NCI-H2171 treated with DMSO at 0.1 percent for 48 hours (cell line): ENCODE measurements at regions not wholly inside any gene's neighbourhood (a gene's known extent, or its start where the extent isn't known, plus 50 kb on each side); places are given as distances from the start of the nearest gene placed in this dataset.

ENCODE experiments used
- DNase-seq: peaks from one replicate; lab custom pipeline; 2025; lab: John Stamatoyannopoulos, UW

DNA sequence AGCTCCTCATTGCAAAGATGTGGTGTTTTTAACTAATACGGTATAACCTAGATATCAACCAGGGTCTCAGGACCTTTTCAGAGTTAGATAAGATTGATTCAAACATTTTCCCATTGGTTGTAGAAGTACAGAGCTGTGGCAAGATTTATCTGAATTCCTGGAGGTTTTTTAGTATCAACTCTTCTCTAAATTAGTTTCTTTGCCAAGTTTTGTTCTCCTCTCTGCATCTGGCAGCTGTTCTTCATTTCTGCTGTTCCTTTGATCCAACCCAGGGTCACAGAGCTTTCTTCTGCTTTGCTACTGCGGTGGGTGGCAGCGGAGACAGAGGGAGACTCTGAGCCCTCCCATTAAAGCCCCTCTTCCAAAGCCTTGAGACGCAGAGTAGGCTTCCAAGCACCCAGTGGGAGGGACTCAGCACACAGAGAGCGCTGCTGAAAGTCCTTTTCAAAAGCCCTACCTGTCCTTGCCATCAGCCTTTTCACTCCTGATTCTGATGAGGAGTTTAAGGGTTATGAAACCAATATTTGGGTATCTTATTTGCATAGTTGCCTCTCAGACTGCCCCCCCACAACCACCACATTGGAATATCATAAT, 146.3 kb upstream of the EEPD1 start:
- no peak for DNase-seq

- DNase-seq = peak; percentile 33
Measured at GRCh38 chr7:36010656-36011587, 142.1 kb upstream of the EEPD1 start.

DNA sequence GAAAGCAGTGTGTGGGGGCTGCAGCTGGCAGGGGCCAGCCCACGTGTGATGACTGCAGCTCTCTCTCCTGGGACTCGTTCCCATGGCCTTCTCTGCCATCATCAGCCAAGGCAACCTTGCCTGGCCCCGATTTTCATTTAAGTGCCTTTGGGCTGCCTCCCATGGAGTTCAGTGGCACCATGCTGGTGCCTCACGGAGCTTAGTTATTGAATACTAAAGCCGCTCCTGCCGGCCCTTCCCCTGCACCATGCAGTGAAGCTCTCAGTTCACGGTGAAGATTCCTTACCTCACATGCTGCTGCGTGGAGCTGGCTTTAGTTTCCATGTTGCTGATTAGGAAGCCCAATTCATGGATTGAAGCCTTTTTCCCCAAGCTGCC, 141.5 kb upstream of the EEPD1 start:
- DNase-seq = no peak

- DNase-seq = no peak
Measured at GRCh38 chr7:36013246-36014014, 139.6 kb upstream of the EEPD1 start.

- DNase-seq = no peak
Measured at GRCh38 chr7:36014961-36015360, 138.1 kb upstream of the EEPD1 start.

DNA sequence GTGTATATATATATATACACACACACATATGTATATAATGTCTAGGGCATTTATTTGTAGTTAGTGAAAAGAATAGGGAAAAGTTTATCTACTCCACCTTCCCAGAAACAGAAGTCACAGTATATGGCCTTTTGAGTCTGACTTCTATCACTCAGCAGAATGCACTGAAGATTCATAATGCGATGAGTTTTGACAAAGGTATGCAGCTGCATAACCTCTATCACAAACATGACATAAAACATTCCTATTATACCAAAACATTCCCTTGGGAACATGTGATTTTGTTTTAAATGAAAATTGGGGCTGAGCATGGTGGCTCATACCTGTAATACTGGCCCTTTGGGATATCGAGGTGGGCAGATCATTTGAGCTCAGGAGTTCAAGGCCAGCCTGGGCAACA, 137.3 kb upstream of the EEPD1 start:
- no peak for DNase-seq

DNA sequence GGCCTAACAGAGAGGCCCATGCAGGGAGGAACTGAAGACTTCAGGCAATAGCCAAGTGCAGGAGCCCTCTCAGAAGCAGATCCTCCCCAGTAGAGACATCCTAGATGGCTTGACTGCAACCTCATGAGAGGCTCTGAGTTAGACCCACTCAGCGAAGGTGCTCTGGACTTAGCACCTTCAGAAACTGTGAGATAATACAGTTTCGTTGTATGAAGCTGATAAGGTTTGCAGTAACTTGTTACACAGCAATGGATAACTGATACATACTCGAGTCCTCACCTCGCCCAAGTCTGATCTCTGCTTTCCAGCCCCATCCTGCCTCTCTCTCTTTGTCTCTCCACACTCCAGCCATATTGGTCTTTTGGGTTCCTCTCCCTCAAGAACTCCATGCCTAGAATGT, 136.4 kb upstream of the EEPD1 start:
- DNase-seq = no peak

- no peak for DNase-seq
Measured at GRCh38 chr7:36017111-36017510, 135.9 kb upstream of the EEPD1 start.

DNA sequence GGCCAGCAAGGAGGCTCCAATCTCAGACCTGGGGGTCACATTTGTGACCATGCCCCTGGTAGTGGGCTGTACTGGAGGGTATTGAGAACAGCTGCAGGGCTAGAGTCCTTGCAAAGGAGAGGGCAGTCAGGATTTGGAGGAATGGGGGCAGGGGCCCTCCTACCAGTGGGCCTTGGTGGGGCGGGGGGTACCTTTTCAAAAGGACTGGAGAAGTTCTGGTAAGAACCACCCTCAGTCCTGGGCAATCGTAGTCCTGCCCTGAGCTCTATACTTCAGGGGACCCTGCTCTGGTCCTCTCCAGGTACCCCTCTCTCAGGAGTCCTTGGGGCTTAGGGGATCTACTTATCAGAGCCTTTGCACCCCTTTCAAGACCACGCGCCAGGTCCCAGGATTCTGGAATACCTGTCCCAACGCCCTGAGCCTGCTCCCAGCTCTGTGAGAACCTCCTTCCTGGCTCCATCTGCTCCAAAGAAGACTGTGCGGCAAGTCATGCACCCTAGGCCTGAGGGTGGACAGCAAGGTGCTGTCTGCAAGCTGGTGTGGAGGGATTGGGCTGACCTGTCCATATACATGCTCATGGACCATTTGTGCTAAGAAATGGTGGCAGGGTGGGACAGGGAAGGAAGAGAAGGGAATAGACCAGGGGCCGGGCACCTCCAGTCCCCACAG, 134.1 kb upstream of the EEPD1 start:
- DNase-seq = no peak

GRCh38 chr7:36019538-36019937, 133.5 kb upstream of the EEPD1 start:
- no peak for DNase-seq

- no peak for DNase-seq
Measured at GRCh38 chr7:36019980-36020379, 133.1 kb upstream of the EEPD1 start.

DNA sequence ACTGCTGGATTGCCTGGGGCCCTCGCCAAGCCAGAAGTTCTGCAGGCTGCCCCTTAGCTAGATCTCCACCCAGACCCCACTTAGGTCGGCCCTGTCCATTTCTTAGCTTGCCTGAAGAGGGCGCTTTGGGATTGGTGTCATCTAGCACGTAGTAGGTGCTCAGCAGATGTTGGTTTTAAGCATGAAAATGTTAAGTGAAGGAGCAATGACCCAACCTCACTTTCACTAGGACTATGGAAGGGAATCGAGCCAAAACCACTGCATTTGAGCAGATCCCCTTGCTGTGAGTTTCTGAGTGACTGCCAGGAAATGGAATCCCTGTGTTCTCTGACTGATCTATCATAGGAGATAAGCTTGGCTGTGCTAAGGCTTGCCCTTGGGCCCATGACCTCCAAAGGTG, 131.7 kb upstream of the EEPD1 start:
- no peak for DNase-seq

- DNase-seq = no peak
Measured at GRCh38 chr7:36021917-36022550, 131.0 kb upstream of the EEPD1 start.

GRCh38 chr7:36023033-36023560, 130.0 kb upstream of the EEPD1 start:
- no peak for DNase-seq

DNA sequence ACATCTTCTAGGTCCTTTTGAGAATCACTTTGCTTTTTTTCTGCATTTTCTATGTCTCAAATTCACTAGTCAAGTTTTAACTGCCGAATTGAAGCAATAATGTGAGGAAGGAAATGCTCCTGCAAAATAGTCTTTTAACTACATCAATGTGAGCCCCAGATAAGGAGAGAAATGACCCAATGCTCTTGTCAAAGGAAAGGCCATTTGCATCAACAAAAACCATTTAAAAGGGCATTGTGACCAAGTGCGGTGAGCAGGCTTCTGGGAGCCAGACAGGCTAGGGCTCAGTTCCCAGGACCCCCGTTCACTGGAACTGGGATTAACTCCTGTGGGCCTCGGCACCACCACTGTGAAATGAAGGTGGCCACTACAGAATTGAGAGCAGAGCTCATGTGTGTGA, 127.9 kb upstream of the EEPD1 start:
- DNase-seq = no peak

GRCh38 chr7:36029311-36029710, 123.7 kb upstream of the EEPD1 start:
- DNase-seq = no peak

GRCh38 chr7:36029853-36030515, 123.1 kb upstream of the EEPD1 start:
- DNase-seq = no peak

DNA sequence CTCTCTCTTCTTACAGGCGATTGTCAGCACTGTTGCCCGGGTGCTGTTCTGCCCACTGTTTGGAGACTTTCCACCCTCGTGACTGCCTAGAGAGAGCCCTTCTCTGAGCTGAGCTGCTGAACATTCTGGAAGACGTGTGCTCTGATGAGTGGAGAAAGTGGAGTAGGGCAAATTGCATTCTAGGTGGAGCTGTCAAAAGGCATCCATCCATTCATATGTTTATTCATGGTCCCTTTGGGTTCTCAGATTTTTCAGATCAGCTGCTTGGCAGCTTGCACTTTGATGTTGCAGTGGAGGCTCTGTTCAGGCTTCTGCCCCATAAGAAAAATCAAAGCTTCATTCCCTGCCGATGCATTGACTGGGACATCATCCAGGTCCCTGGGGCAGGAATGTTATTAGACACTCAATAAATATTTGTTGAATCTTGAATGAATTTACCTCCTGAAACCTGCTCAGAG, 120.7 kb upstream of the EEPD1 start:
- DNase-seq = no peak

DNA sequence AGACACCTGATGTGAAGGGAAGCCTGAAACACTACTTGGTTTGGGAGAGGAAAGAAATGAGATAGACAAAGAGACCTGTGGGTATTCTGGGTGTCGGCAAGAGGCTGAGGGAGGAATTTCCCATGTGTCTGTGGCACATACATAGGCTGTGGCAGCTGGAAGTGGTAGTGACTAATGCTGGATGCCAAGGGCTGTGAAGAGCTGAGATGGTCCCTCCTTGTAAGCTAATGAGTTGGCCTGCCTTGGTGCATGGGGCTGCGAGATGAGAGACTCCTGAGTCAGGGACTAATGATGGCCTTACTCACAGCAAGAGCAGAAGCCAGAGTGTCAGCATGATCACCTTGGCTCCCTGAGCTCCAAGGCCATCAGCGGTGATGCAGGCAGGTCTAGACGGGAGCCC, 119.0 kb upstream of the EEPD1 start:
- DNase-seq = no peak

DNA sequence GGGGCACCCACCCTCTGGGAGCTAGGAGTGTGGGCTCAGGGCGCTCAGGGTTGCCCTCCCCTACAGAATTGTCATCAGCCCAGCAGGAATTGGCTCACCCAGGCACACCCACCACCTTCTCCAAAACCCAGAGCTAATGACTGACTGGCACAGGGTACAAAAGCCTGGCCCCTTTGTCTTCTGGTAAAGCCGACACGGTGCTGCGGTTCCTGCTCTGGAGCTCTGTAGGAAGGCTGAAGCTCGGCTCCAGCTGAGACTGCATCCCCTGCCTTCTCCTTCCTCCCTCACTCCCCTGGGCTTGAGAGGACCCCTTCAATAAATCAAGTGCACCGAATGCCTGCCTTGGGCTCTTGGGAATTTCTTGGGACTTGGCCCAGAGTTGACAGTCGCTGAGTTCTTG, 117.9 kb upstream of the EEPD1 start:
- no peak for DNase-seq

DNA sequence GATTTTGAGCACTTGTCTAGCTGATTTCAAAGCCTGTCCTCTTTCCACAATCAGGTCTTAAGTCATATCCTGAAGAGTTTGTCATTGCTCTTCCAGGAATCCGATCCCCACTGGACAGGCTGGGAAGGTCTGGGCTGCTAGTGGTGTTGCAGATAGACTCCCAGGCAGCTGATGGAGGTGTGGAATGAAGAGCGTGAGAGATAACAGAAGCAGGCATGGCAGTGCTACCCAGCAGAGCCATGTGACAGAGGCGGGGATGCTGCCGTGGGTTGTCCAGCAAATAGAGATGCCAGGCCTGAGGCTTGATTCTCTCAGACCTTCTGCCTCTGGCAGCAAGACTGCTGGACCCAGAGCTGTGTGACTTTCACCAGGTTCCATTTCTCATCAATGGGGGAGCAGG, 116.5 kb upstream of the EEPD1 start:
- DNase-seq = no peak
